GM12878 (cell line): ENCODE measurements at regions not wholly inside any gene's neighbourhood (a gene's known extent, or its start where the extent isn't known, plus 50 kb on each side); places are given as distances from the start of the nearest gene placed in this dataset.

Experiments
- ATAC-seq: fragments of 200-7000 bp; cut with Tn5 transposase; 3 replicates; pipeline ENCODE4 v1.9.1; 2020; ENCODE audit warnings: mild to moderate bottlenecking, moderate library complexity
- BruUV-seq: library from RNA; stranded (reverse); fragments of 400-500 nt; replicated peaks from 2 replicates; lab custom pipeline; 2021; lab: Mats Ljungman, UMichigan
- CTCF ChIA-PET: fragments of 300-600 bp; sonication (Branson Sonifier 250); formaldehyde crosslinking; extraction: SDS; loops from one replicate; lab custom pipeline; 2021; ENCODE audit warnings: inconsistent platforms; lab: Yijun Ruan, JAX
- POLR2A ChIA-PET: fragments of 350-600 bp; formaldehyde crosslinking; extraction: SDS; loops from one replicate; lab custom pipeline; 2021; ENCODE audit warnings: inconsistent platforms; lab: Charles Lee
- RAD21 ChIA-PET: fragments of 300-600 bp; sonication (Branson Sonifier 250); formaldehyde crosslinking; loops from one replicate; lab custom pipeline; 2023; ENCODE audit warnings: antibody characterized with exemption; ENCODE audit not compliant: unreplicated experiment; lab: Charles Lee
- SMC1A ChIA-PET: fragments of 300-600 bp; sonication (Branson Sonifier 250); formaldehyde crosslinking; loops from one replicate; lab custom pipeline; 2023; ENCODE audit not compliant: unreplicated experiment, uncharacterized antibody; lab: Charles Lee
- DNase-seq: peaks from one replicate; pipeline ENCODE4 v3.0.0-alpha.2; 2011; ENCODE audit warnings: low read depth, low spot score
- FAIRE-seq: peaks from 3 replicates; lab custom pipeline; 2011; peaks lifted over from hg19 to GRCh38; lab: Jason Lieb, UNC
- H2AFZ ChIP-seq: 2 replicates; pipeline ENCODE4 v1.6.0; 2011; ENCODE audit warnings: low read depth, low read length, control low read depth; ENCODE audit not compliant: control insufficient read depth
- H3K27ac ChIP-seq: 2 replicates; pipeline ENCODE4 v1.5.1; 2011; ENCODE audit warnings: control low read depth; ENCODE audit not compliant: control insufficient read depth, insufficient read depth
- H3K27me3 ChIP-seq, 2 experiments: replicated peaks in 1 of 2; 2 replicates each; pipeline versions ENCODE4 v1.6.0 to v1.6.1; 2011; ENCODE audit warnings: low read length in 1 of 2; ENCODE audit not compliant: control insufficient read depth in 2 of 2, insufficient read depth in 2 of 2
- H3K36me3 ChIP-seq, 2 experiments: 2 replicates each; pipeline ENCODE4 v1.5.1; 2011; ENCODE audit warnings: low read length in 1 of 2; ENCODE audit not compliant: control insufficient read depth in 2 of 2, insufficient read depth in 2 of 2
- H3K4me1 ChIP-seq: 2 replicates; pipeline ENCODE4 v1.6.1; 2011; ENCODE audit warnings: mild to moderate bottlenecking, low read length, moderate library complexity, mixed read lengths; ENCODE audit not compliant: control insufficient read depth, insufficient read depth
- H3K4me2 ChIP-seq: 2 replicates; pipeline ENCODE4 v1.6.0; 2011; ENCODE audit warnings: control low read depth; ENCODE audit not compliant: control insufficient read depth, insufficient read depth
- H3K4me3 ChIP-seq: fragments of 200-600 bp; sonication (generic); 2 replicates; pipeline ENCODE4 v1.5.1; 2016
- H3K79me2 ChIP-seq: 2 replicates; pipeline ENCODE4 v1.6.0; 2011; ENCODE audit warnings: low read length; ENCODE audit not compliant: control insufficient read depth, insufficient read depth
- H3K9ac ChIP-seq: 2 replicates; pipeline ENCODE4 v1.8.0; 2011; ENCODE audit warnings: low read length, control low read depth, mixed read lengths; ENCODE audit not compliant: control insufficient read depth, insufficient read depth
- H3K9me3 ChIP-seq: replicated peaks from 3 replicates; pipeline ENCODE4 v1.5.1; 2011; ENCODE audit warnings: mild to moderate bottlenecking, low read length; ENCODE audit not compliant: control insufficient read depth, insufficient read depth
- H4K20me1 ChIP-seq: 2 replicates; pipeline ENCODE4 v1.6.0; 2011; ENCODE audit not compliant: control insufficient read depth, insufficient read depth
- ASH2L ChIP-seq: fragments of 300-600, 200-600 bp; sonication (generic); IDR thresholded peaks from 2 replicates; pipeline ENCODE4 v1.6.1; 2017; ENCODE audit warnings: low read depth, mild to moderate bottlenecking, borderline replicate concordance
- CHD2 ChIP-seq: IDR thresholded peaks from 2 replicates; pipeline ENCODE4 v1.6.1; 2011; ENCODE audit warnings: low read depth, low read length, improper control_type of control experiment, borderline replicate concordance
- JUNB ChIP-seq: IDR thresholded peaks from 2 replicates; pipeline ENCODE4 v1.6.1; 2016; ENCODE audit warnings: antibody characterized with exemption, mild to moderate bottlenecking
- MEF2A ChIP-seq: IDR thresholded peaks from 2 replicates; pipeline ENCODE4 v1.6.1; 2011; ENCODE audit warnings: low read depth, mild to moderate bottlenecking, low read length, moderate library complexity; ENCODE audit not compliant: insufficient read depth
- MTA3 ChIP-seq: IDR thresholded peaks from 2 replicates; pipeline ENCODE4 v1.6.1; 2012; ENCODE audit warnings: low read length, inconsistent platforms, borderline replicate concordance
- PAX8 ChIP-seq: fragments of 450-650 bp; IDR thresholded peaks from 2 replicates; pipeline ENCODE4 v1.6.1; 2017; ENCODE audit warnings: mild to moderate bottlenecking, moderate library complexity
- POLR2AphosphoS5 ChIP-seq: IDR thresholded peaks from 2 replicates; pipeline ENCODE4 v1.6.1; 2011; ENCODE audit warnings: mild to moderate bottlenecking, low read length, inconsistent platforms
- RBBP5 ChIP-seq: fragments of 200-600 bp; sonication (generic); conservative IDR thresholded peaks from 2 replicates; pipeline ENCODE4 v1.6.1; 2016
- RELA ChIP-seq: fragments of 450-650 bp; IDR thresholded peaks from 2 replicates; pipeline ENCODE4 v1.8.0; 2014; ENCODE audit warnings: borderline replicate concordance; ENCODE audit not compliant: partially characterized antibody
- RFX5 ChIP-seq: IDR thresholded peaks from 2 replicates; pipeline ENCODE4 v1.6.1; 2011; ENCODE audit warnings: low read depth, low read length, improper control_type of control experiment
- SMAD1 ChIP-seq: fragments of 450-650 bp; IDR thresholded peaks from 2 replicates; pipeline ENCODE4 v1.6.1; 2018; ENCODE audit warnings: mild to moderate bottlenecking, low read depth; ENCODE audit not compliant: partially characterized antibody
- SP1 ChIP-seq: IDR thresholded peaks from one replicate; pipeline ENCODE4 v1.6.1; 2011; ENCODE audit warnings: low read depth, low read length
- SPI1 ChIP-seq: IDR thresholded peaks from 2 replicates; pipeline ENCODE4 v1.6.1; 2011; ENCODE audit warnings: low read depth, mild to moderate bottlenecking, low read length, moderate library complexity, borderline replicate concordance; ENCODE audit not compliant: insufficient read depth
- SUZ12 ChIP-seq: fragments of 200-600 bp; sonication (generic); IDR thresholded peaks from one replicate; pipeline ENCODE4 v1.6.1; 2018; ENCODE audit warnings: antibody characterized with exemption, mild to moderate bottlenecking; ENCODE audit not compliant: unreplicated experiment
- TCF12 ChIP-seq: IDR thresholded peaks from 2 replicates; pipeline ENCODE4 v1.6.1; 2011; ENCODE audit warnings: low read depth, mild to moderate bottlenecking, low read length
- ZBED1 ChIP-seq: IDR thresholded peaks from 2 replicates; pipeline ENCODE4 v1.6.1; 2016; ENCODE audit warnings: borderline replicate concordance
- ZNF274 ChIP-seq: IDR thresholded peaks from one replicate; pipeline ENCODE4 v1.8.0; 2011; ENCODE audit not compliant: insufficient read length, insufficient read depth
- WGBS: methylation state at CpG from one replicate; pipeline ENCODE4 v1.1.6; 2016; ENCODE audit warnings: low lambda C conversion rate; ENCODE audit not compliant: insufficient replicate concordance, insufficient coverage; ENCODE audit errors: missing lambda C conversion rate; 5-methylcytosine and 5-hydroxymethylcytosine counted together
- in situ Hi-C: fragments of 300-500 bp; cut with MboI; formaldehyde crosslinking; loops from 9 replicates; pipeline ENCODE4 v1.14.3; 2018; ENCODE audit warnings: mixed read lengths
- intact Hi-C: fragments of 100-400 bp; cut with micrococcal nuclease; formaldehyde crosslinking; loops from one replicate; pipeline ENCODE4 v1.14.2; 2022; ENCODE audit not compliant: unreplicated experiment
- TF ChIP-seq, protein P1 (sequence below): fragments of 450-650 bp; IDR thresholded peaks from 2 replicates; pipeline ENCODE4 v1.6.1; 2017; ENCODE audit warnings: antibody characterized with exemption, mild to moderate bottlenecking, moderate library complexity

DNA sequence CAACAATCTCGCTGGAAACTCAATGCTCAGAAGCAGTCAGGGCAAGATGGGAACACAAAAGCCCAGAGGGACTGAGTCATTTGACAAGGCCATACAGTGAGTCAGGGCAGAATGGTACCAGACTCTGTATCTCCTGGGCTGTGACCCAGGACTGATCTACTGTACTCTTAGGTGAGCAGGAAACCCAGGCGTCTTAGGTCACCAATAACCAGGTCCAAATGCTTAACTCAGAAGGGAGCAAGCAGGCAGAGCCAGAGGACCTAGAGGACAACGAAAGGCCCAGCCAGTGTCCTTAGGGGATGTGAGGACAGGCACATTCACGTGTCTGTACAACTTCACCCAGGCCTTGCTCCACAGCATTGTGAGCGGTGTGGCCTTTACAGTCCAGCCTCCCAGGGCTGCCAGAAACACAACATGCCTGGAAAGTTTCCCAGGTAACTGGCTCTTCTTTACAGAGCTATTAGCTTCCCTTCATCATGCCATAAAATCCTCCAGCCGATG lies 69.9 kb downstream of the ARL6IP4 start:
- Histone ChIP-seq H3K27ac (no peak overlapping the region), H3K4me3 (no peak overlapping the region), H3K9ac (no peak overlapping the region), H3K4me2 (no peak overlapping the region), H3K4me1 (no peaks in the 10 kb centered on the region), H3K36me3 (no peaks in the 10 kb centered on the region), H3K27me3 (no peaks in the 10 kb centered on the region; a peak in 2 of 4 replicates), H4K20me1 (no peaks in the 10 kb centered on the region), H3K79me2 (no peaks in the 10 kb centered on the region), H3K9me3 (no peaks in the 10 kb centered on the region), H2AFZ (no peak overlapping the region)
- ChIA-PET POLR2A (no interaction called here), RAD21 (no interaction called here), CTCF (no interaction called here), SMC1A (interaction anchor here (1.2 to 1.3 kb wide), 2 partner anchors 9 to 22 kb away, joined by 3 to 8 read pairs; no protein-coding TSS in a partner anchor)
- WGBS, result 32% methylated on average over 6 of the region's 6 CpGs
- TF ChIP-seq TCF12 (no peak), SUZ12 (no peak), ZBED1 (no peak), MEF2A (no peak), ASH2L (no peak), SPI1 (no peak), RELA (no peak), RFX5 (no peak), JUNB (no peak), POLR2AphosphoS5 (no peak), PAX8 (no peak), SMAD1 (no peak), CHD2 (no peak), ZNF274 (no peak), SP1 (no peak), RBBP5 (no peak), MTA3 (no peak)
- TF ChIP-seq, protein P1, sequence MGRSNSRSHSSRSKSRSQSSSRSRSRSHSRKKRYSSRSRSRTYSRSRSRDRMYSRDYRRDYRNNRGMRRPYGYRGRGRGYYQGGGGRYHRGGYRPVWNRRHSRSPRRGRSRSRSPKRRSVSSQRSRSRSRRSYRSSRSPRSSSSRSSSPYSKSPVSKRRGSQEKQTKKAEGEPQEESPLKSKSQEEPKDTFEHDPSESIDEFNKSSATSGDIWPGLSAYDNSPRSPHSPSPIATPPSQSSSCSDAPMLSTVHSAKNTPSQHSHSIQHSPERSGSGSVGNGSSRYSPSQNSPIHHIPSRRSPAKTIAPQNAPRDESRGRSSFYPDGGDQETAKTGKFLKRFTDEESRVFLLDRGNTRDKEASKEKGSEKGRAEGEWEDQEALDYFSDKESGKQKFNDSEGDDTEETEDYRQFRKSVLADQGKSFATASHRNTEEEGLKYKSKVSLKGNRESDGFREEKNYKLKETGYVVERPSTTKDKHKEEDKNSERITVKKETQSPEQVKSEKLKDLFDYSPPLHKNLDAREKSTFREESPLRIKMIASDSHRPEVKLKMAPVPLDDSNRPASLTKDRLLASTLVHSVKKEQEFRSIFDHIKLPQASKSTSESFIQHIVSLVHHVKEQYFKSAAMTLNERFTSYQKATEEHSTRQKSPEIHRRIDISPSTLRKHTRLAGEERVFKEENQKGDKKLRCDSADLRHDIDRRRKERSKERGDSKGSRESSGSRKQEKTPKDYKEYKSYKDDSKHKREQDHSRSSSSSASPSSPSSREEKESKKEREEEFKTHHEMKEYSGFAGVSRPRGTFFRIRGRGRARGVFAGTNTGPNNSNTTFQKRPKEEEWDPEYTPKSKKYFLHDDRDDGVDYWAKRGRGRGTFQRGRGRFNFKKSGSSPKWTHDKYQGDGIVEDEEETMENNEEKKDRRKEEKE, result no peak
- intact Hi-C loops, result no loop called here
- ATAC-seq, result no peak; the same call in 2 of the 3 replicates
- DNase-seq, result no peak
- in situ Hi-C loops, result no loop called here
- FAIRE-seq, result no peak
- no TSS peak for BruUV-seq
